BJ (cell line): ENCODE measurements at regions not wholly inside any gene's neighbourhood (a gene's known extent, or its start where the extent isn't known, plus 50 kb on each side); places are given as distances from the start of the nearest gene placed in this dataset.

Experiments
- CTCF ChIA-PET: fragments of 350-600 bp; formaldehyde crosslinking; extraction: SDS; loops from one replicate; lab custom pipeline; 2021; ENCODE audit warnings: antibody characterized with exemption, inconsistent platforms; lab: Yijun Ruan, JAX
- POLR2A ChIA-PET: fragments of 300-600 bp; sonication (Branson Sonifier 250); formaldehyde crosslinking; extraction: SDS; loops from one replicate; lab custom pipeline; 2021; ENCODE audit warnings: antibody characterized with exemption; lab: Charles Lee
- DNase-seq: peaks from one replicate; pipeline ENCODE4 v3.0.0-alpha.2; 2011; ENCODE audit warnings: low read depth
- H3K27me3 ChIP-seq: 2 replicates; pipeline ENCODE4 v1.6.0; 2011; ENCODE audit warnings: low read length; ENCODE audit not compliant: control insufficient read depth, insufficient read depth
- H3K36me3 ChIP-seq: 2 replicates; pipeline ENCODE4 v1.5.1; 2011; ENCODE audit warnings: low read length; ENCODE audit not compliant: control insufficient read depth, insufficient read depth
- H3K4me3 ChIP-seq: 2 replicates; pipeline ENCODE4 v1.5.1; 2011; ENCODE audit warnings: low read depth, mild to moderate bottlenecking, control low read depth, low read length
- CTCF ChIP-seq: IDR thresholded peaks from 2 replicates; pipeline ENCODE4 v1.5.1; 2011; ENCODE audit warnings: low read depth, mild to moderate bottlenecking, control low read depth, inconsistent platforms, low read length, moderate library complexity; ENCODE audit not compliant: insufficient read depth

- no peak for TF ChIP-seq CTCF
- Histone ChIP-seq H3K36me3 (no peaks in the 10 kb centered on the region), H3K27me3 (no peaks in the 10 kb centered on the region), H3K4me3 (no peak overlapping the region)
- ChIA-PET CTCF (no interaction called here), POLR2A (no interaction called here)
- DNase-seq, result no peak
Observed at GRCh38 chr7:69012149-69012548, 586.1 kb upstream of the AUTS2 start.

GRCh38 chr7:69017208-69017607 lies 581.1 kb upstream of the AUTS2 start:
- no peak overlapping the region for H3K4me3 ChIP-seq
- no peak for TF ChIP-seq CTCF
- no peaks in the 10 kb centered on the region for H3K27me3 ChIP-seq
- H3K36me3 ChIP-seq, result no peaks in the 10 kb centered on the region
- ChIA-PET POLR2A (no interaction called here), CTCF (interaction anchor here (0.5 kb wide), 1 partner anchor 56 kb away, joined by 3 read pairs; no protein-coding TSS in a partner anchor)
- no peak for DNase-seq

- DNase-seq, result no peak
- ChIA-PET CTCF (no interaction called here), POLR2A (no interaction called here)
- Histone ChIP-seq H3K27me3 (no peaks in the 10 kb centered on the region), H3K4me3 (no peak overlapping the region), H3K36me3 (no peaks in the 10 kb centered on the region)
- TF ChIP-seq CTCF, result no peak
Observed at GRCh38 chr7:69018200-69018599, 580.1 kb upstream of the AUTS2 start.

- POLR2A ChIA-PET, result no interaction called here
- no peak for DNase-seq
- CTCF ChIA-PET, result no interaction called here
- no peaks in the 10 kb centered on the region for H3K36me3 ChIP-seq
- no peaks in the 10 kb centered on the region for H3K27me3 ChIP-seq
- no peak overlapping the region for H3K4me3 ChIP-seq
- TF ChIP-seq CTCF, result no peak
Observed at GRCh38 chr7:69019437-69019836, 578.8 kb upstream of the AUTS2 start.

- H3K36me3 ChIP-seq, result no peaks in the 10 kb centered on the region
- ChIA-PET POLR2A (no interaction called here), CTCF (no interaction called here)
- TF ChIP-seq CTCF, result no peak
- no peak overlapping the region for H3K4me3 ChIP-seq
- DNase-seq, result no peak
- H3K27me3 ChIP-seq, result no peaks in the 10 kb centered on the region
Observed at GRCh38 chr7:69020536-69020935, 577.7 kb upstream of the AUTS2 start.
